Ovary (tissue), 7 donors: ENCODE measurements at regions not wholly inside any gene's neighbourhood (a gene's known extent, or its start where the extent isn't known, plus 50 kb on each side); places are given as distances from the start of the nearest gene placed in this dataset.

Source experiments
- DNase-seq, 5 donors: peaks; one replicate each; pipeline ENCODE4 v3.0.0-alpha.2; 2019 to 2020
- H3K27ac ChIP-seq, 2 donors: fragments of 200-600 bp; one replicate each; pipeline versions ENCODE4 v1.5.1 to v1.8.0; 2019 to 2022
- H3K27me3 ChIP-seq: fragments of 200-600 bp; one replicate; pipeline ENCODE4 v1.8.0; 2022
- H3K36me3 ChIP-seq: fragments of 200-600 bp; sonication (generic); one replicate; pipeline ENCODE4 v1.5.1; 2019
- H3K4me1 ChIP-seq: one replicate; pipeline ENCODE4 v1.8.1; 2013; ENCODE audit warnings: mild to moderate bottlenecking, moderate library complexity; ENCODE audit not compliant: insufficient read depth
- H3K4me3 ChIP-seq: fragments of 200-600 bp; sonication (generic); one replicate; pipeline ENCODE4 v1.5.1; 2017
- H3K9me3 ChIP-seq, 2 donors: fragments of 200-600 bp in 1 of 2; sonication (generic) in 1 of 2; one replicate each; pipeline versions ENCODE4 v1.5.1 to v1.8.1; 2013 to 2019; ENCODE audit warnings: mild to moderate bottlenecking in 1 of 2, moderate library complexity in 1 of 2
- EP300 ChIP-seq: sonication (generic); formaldehyde crosslinking; IDR thresholded peaks from one replicate; pipeline ENCODE4 v1.6.1; 2017; ENCODE audit warnings: antibody characterized with exemption
- POLR2A ChIP-seq: fragments of 450-650 bp; IDR thresholded peaks from one replicate; pipeline ENCODE4 v1.6.1; 2017; ENCODE audit warnings: antibody characterized with exemption, mild to moderate bottlenecking, moderate library complexity
- WGBS, 3 donors: extraction: QIAGEN DNeasy Blood & Tissue Kit in 1 of 3; methylation state at CpG; one replicate each; pipeline versions ENCODE4 v1.1.5 to v1.1.7; 2013 to 2017; 5-methylcytosine and 5-hydroxymethylcytosine counted together
- intact Hi-C, 4 donors: fragments of 100-400 bp; cut with DNase I; formaldehyde crosslinking; loops; one replicate each; pipeline versions ENCODE4 v1.11.0 to v1.15.1; 2022 to 2023
- TF ChIP-seq, protein P1 (sequence below), 3 donors: fragments of 450-650 bp in 2 of 3; fragments of 200-600 bp in 1 of 3; IDR thresholded peaks; one replicate each; pipeline versions ENCODE4 v1.5.1 to v1.8.0; 2016 to 2022; ENCODE audit warnings: antibody characterized with exemption in 3 of 3, mild to moderate bottlenecking in 1 of 3
- donor health status: DM: no; HTN: no; CAD: no; lungs with moderate emphysema.
- donor health status: DM: no; HTN: no; CAD: no.
- donor health status: Bipolar disorder and iron deficiency.
- donor health status: DM: no; HTN: no; CAD: no.
- donor health status: DM: yes; HTN: yes; CAD: no.

DNA sequence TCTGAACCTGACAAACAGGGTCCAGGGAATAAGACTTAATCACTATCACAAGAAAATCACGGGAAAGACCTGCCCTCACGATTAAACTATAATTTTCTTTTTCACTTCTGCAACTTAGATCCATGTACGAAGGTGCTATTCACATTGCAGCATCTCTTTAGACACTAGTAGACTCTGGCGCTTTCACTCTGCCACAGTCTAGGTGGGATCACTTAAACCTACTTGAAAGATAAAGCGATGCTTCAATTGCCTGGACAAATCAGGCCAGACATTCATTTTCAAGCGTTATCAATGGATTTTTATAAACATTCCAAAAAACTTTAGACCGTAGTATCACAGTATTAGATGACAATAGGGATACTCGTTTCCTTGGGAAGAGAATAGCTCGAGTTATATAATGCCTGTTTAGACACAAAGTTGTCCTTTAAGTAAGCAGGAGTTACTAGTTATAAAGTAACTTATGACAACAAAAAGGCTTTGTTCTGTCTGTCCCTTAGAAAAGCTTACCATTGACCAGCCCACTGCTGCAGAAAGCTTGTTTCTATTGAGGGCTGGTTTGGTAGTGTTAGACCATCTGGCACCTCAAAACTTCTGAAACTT lies 367.3 kb downstream of the UTRN start:
- Histone ChIP-seq H3K9me3 (no peaks in the 10 kb centered on the region), H3K27me3 (no peaks in the 10 kb centered on the region), H3K27ac (no peak overlapping the region), H3K4me3 (no peak overlapping the region), H3K36me3 (no peaks in the 10 kb centered on the region), H3K4me1 (no peaks in the 10 kb centered on the region)
- TF ChIP-seq, protein P1, sequence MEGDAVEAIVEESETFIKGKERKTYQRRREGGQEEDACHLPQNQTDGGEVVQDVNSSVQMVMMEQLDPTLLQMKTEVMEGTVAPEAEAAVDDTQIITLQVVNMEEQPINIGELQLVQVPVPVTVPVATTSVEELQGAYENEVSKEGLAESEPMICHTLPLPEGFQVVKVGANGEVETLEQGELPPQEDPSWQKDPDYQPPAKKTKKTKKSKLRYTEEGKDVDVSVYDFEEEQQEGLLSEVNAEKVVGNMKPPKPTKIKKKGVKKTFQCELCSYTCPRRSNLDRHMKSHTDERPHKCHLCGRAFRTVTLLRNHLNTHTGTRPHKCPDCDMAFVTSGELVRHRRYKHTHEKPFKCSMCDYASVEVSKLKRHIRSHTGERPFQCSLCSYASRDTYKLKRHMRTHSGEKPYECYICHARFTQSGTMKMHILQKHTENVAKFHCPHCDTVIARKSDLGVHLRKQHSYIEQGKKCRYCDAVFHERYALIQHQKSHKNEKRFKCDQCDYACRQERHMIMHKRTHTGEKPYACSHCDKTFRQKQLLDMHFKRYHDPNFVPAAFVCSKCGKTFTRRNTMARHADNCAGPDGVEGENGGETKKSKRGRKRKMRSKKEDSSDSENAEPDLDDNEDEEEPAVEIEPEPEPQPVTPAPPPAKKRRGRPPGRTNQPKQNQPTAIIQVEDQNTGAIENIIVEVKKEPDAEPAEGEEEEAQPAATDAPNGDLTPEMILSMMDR (IDR thresholded peaks at IDR 0.05): no peak
- no peak for TF ChIP-seq POLR2A
- no peak for TF ChIP-seq EP300
- no peak for DNase-seq
- intact Hi-C loops: no loop called here
- 89 to 96% (median 96%) methylated on average over 9 of the region's 9 CpGs for WGBS, 3 donors

DNA sequence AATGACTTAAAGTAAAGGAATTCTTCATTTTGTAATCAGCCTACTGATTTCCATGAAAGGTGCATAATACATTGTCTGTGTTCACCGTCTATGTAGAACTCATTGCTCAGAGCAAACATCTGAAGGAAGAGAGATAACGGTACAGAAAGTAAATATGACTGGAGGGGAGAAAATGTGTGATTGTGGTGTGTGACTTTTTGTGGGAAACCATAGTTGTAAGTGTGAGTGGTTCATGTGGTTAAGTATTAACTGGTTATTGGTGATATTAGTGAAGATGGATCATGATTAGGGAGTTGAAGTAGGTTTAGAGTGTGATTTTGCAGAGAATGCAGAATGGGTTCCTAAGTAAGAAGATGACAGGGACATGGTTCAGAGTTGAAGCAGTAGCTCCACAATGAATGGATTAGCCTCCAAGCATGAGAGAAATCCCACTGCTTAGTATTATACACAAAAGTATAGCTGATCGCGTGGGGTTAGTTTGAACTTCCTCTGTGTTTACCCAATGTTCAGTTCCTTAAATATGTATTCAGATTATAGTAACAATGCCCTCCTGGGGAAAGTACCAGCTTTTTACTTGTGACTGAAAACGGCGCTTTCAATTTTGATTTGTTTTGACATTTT lies 368.9 kb downstream of the UTRN start:
- Histone ChIP-seq H3K9me3 (no peaks in the 10 kb centered on the region), H3K36me3 (no peaks in the 10 kb centered on the region), H3K27me3 (no peaks in the 10 kb centered on the region), H3K4me1 (no peaks in the 10 kb centered on the region), H3K27ac (no peak overlapping the region), H3K4me3 (no peak overlapping the region)
- TF ChIP-seq POLR2A (no peak), EP300 (no peak)
- TF ChIP-seq, protein P1 (IDR thresholded peaks at IDR 0.05): no peak
- intact Hi-C loops: no loop called here
- WGBS, 3 donors: 72 to 79% (median 77%) methylated on average over 6 of the region's 6 CpGs
- no peak for DNase-seq

DNA sequence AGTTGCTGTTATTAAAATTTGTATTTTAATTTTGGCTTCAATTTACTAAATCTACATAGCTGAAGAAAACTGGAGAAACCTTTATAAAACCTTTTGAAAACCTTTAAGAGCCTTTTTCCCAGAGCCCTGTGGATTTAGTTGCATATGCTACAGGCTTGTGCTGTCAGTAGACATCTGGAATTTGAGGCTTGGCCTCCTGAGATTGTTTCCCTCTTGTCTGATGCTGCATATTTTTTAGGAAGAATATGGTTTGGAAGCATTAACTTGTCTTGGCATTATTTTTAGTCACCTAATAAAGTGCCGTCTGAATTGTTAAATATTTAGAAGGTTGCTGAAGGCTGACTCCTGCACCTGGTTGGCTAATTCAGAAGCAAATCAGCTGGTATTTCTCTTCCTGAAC lies 369.4 kb downstream of the UTRN start:
- intact Hi-C loops: no loop called here
- Histone ChIP-seq H3K9me3 (no peaks in the 10 kb centered on the region), H3K4me3 (no peak overlapping the region), H3K27me3 (no peaks in the 10 kb centered on the region), H3K27ac (no peak overlapping the region), H3K36me3 (no peaks in the 10 kb centered on the region), H3K4me1 (peaks cover 2% of the 10 kb centered on the region)
- TF ChIP-seq POLR2A: no peak
- TF ChIP-seq, protein P1 (IDR thresholded peaks at IDR 0.05): no peak
- no peak for TF ChIP-seq EP300
- 14 to 29% (median 23%) methylated on average over 1 of the region's 1 CpG for WGBS, 3 donors
- DNase-seq: no peak

DNA sequence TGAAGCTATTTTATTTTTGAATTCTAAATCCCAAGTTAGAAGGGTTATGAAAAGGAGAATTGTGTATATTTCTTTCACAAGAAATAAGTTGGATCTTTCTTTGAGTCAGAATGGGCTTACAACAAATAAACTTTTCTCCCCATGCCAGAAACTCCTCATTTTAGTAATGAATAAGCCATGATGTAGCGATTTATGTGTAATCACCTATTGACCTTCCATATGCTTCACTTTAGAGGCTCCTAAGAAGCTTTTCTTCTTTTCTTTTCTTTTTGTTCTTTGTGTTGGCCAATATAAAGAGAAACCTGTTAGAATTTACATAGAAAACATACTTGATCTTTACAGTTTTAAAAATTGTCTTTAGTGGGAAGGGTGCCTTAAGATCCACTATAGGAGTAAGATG lies 370.2 kb downstream of the UTRN start:
- H3K9me3 ChIP-seq: no peaks in the 10 kb centered on the region
- WGBS, 3 donors: 95 to 97% (median 96%) methylated on average over 1 of the region's 1 CpG
- peaks cover 7% of the 10 kb centered on the region for H3K4me1 ChIP-seq
- no peaks in the 10 kb centered on the region for H3K27me3 ChIP-seq
- no peak overlapping the region for H3K27ac ChIP-seq
- no peak for DNase-seq
- no peaks in the 10 kb centered on the region for H3K36me3 ChIP-seq
- intact Hi-C loops: no loop called here
- TF ChIP-seq EP300: no peak
- TF ChIP-seq, protein P1 (IDR thresholded peaks at IDR 0.05): no peak
- no peak overlapping the region for H3K4me3 ChIP-seq
